ENCODE measurements at regions not wholly inside any gene's neighbourhood (a gene's known extent, or its start where the extent isn't known, plus 50 kb on each side); places are given as distances from the start of the nearest gene placed in this dataset.

- TF ChIP-seq POLR2A (IDR thresholded peaks at IDR 0.05; ENCODE audit: control extremely low read depth in 1 of 2, low read depth in 2 of 2, low read length in 2 of 2) = no peak
- no peak for TF ChIP-seq CHD7 (IDR thresholded peaks at IDR 0.05; ENCODE audit: insufficient replicate concordance, low read length)
- TF ChIP-seq CEBPB (IDR thresholded peaks at IDR 0.05; ENCODE audit: low read depth, low read length) = no peak
- no peak for TF ChIP-seq CTCF (IDR thresholded peaks at IDR 0.05; ENCODE audit: control extremely low read depth in 1 of 3, insufficient read depth in 1 of 3, low read depth in 1 of 3, low read length in 3 of 3)
- TF ChIP-seq EZH2 (IDR thresholded peaks at IDR 0.05; ENCODE audit: low read depth, low read length, severe bottlenecking) = no peak
- no peak for TF ChIP-seq CREB1 (IDR thresholded peaks at IDR 0.05)
- no peak for TF ChIP-seq PHF8 (conservative IDR thresholded peaks at IDR 0.05; ENCODE audit: low read depth, low read length)
- no peak for TF ChIP-seq EGR1 (IDR thresholded peaks at IDR 0.05; ENCODE audit: borderline replicate concordance, low read depth, low read length)
- TF ChIP-seq NANOG (IDR thresholded peaks at IDR 0.05; ENCODE audit: insufficient read depth, low read depth, low read length, poor library complexity, severe bottlenecking) = no peak
- TF ChIP-seq KDM5A (IDR thresholded peaks at IDR 0.05; ENCODE audit: low read length) = no peak
- no peak for TF ChIP-seq RAD21 (IDR thresholded peaks at IDR 0.05 in 1 of 2, conservative IDR thresholded peaks at IDR 0.05 in 1 of 2; ENCODE audit: low read depth in 2 of 2, low read length in 2 of 2)
Measured at GRCh38 chr13:68023838-68024581, 793.9 kb upstream of the PCDH9 start.

Data from H1 (cell line).